HG03175 (cell line): ENCODE measurements at regions not wholly inside any gene's neighbourhood (a gene's known extent, or its start where the extent isn't known, plus 50 kb on each side); places are given as distances from the start of the nearest gene placed in this dataset.

Experiments used
- ATAC-seq: cut with Tn5 transposase; IDR thresholded peaks from one replicate; pipeline ENCODE4 v1.9.1; 2021; ENCODE audit warnings: mild to moderate bottlenecking, moderate library complexity; ENCODE audit not compliant: unreplicated experiment

DNA sequence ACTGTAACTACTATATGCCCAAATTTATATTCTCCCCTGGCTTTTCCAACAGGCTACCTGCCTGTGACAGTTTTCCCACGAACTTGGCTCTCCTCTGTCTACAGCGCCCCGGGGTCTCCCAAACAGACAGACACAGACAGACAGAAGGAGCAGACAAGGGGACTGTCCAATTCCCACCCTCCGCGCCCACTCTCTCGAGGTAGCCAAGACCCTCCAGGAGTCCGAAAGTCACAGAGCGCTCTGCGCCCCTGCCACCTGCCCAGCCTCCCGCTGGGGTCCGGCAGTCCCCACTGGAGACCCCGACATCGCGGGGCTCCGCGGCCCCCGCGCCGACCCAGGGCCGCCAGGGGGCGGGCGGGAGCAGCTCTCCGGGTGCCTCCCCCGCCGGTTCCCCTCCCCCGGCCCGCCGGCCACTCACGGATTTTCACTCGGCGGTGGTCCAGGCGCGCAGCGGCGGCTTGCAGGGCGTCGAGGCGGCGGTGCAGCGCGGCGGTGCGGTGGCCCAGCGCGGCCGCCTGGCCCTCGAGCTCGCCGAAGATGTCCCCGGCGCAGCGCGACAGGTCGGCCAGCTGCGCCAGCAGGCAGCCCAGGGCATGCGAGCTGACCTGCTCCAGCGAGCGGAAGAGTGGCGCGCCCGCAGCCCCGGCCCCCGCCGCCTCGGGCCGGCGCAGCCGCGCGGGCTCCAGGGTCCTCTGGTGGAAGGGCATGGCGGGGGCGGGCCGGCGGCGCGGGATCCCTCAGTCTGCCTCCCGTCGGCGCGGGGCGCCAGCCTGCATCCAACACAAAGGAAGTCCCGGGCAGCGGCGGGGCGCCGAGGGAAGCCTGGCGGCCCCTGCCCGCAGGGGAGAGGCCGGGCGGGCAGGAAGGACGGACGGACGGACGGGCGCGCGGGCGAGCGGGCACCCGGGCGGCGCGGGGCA is 81.3 kb upstream of the CCDC28A start:
- ATAC-seq, result peak; percentile 62

DNA sequence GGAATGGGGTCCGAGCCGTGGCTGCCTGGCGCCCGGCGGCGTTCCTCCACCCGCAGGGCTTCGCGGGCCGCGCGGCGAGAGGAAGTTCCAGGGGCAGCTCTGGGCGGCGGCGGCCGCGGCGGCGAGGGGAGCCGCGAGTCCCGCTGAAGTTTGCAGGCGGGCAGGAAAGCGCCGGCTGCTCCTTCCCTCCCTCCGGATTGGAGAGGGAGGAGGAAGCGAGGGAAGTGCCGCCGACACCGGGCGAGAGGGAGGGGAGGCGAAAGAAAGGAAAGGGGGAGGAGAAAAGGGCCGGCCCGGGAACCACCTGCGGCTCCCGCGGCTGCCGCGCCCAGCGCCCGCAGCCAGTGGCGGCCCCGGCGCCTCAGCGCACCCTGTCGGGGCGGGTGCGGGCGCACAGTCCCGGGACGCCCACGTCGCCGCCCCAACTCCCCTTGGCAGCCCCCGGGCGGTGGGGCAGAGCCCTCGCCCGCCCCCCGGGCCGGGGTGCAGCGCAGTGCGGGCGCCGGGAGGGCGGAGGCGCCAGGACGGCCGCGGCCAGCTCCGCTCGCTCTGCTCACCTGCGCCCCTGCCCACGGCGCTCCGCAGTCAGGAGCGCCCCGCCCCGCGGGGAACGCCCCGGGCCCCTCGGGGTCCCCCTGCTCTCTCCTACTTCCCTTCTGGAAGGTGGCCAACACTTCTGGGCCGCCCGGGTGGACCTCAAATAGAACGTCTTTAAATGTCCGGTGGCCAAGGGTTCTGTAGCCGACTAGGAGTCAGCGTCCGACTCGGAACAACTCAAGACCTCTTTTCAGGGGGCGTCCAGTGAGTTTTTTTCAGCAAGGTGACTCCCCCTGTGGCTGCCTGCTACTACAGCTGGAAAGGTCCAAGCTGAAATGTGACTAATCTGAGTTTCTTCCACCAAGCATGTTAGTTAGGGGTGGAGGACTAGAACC is 80.3 kb upstream of the CCDC28A start:
- peak; percentile 50 for ATAC-seq

DNA sequence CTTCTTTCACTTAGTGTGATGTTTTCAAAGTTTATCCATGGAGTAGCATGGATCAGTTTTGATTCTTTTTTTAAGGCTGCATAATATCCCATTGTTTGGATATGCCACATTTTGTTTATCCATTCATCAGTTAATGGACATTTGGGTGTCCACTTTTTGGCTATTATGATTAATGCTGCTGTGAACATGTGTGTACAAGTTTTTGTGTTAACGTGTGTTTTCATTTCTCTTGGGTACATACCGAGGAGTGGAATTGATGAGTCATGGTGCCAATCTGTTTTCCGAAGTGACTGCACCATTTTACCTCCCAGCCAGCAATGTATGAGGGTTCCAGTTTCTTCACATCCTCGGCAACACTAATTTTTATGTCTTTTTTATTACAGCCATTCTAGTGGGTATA is 78.4 kb upstream of the CCDC28A start:
- no peak for ATAC-seq

DNA sequence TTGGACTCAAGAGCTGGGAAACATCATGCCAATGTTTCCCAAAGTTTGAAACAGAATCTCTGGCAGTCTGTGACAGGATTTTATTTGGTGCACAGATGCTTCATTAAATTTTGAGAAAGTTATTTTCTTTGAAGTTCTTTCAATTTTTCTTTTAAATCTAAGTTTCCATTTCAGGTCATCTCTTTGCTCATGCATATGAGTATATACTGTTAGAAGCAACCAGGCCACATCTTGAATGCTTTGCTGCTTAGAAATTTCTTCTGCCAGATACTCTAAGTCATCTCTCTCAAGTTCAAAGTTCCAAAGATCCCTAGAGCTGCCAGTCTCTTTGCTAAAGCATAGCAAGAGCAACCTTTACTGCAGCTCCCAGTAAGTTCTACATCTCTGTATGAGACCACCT is 59.1 kb upstream of the CCDC28A start:
- ATAC-seq, result no peak

DNA sequence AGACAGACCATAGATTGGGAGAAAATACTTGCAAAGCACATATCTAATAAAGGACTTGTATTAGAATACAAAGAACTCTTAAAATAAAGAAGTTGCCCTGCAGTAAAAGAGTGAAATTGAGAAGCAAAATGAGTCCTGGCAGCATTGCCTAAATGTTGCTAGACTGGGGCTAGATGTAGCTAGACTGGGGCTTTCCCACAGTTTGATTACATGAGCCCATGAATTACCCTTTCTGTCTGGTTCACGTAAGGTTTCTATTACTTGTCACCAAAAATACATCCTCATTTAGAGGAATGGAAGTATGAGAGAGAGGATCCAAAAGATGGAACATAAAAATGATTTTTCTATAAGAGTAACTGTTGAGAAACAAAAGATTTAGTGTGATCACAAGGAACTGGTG is 57.6 kb upstream of the CCDC28A start:
- no peak for ATAC-seq

DNA sequence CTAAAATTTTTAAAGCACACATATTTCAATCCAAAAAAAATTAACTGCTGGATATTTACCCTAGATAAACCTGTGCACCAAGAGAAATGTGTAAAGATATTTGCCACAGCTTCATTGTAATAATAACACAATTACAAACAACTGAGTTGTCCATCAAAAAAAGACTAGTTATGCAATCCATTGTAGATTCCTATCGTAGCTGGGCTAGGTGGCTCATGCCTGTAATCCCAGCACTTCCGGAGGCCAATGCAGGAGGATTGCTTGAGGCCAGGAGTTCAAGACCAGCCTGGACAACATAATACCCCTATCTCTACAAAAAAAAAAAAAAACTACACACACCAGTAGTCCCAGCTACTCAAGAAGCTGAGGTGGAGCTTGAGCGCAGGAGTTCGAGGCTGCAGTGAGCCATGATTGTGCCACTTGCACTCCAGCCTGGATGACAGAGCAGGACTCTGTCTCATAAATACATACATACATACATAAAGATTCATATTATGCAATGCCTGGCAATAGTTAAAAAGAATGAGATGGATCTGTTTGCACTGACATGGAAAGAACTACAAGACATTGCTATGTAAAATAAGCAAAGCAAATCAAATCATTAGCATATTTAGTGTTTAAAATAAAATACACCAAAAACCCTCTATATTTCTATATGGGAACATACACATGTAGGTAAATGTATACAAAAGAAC is 56.5 kb upstream of the CCDC28A start:
- no peak for ATAC-seq

DNA sequence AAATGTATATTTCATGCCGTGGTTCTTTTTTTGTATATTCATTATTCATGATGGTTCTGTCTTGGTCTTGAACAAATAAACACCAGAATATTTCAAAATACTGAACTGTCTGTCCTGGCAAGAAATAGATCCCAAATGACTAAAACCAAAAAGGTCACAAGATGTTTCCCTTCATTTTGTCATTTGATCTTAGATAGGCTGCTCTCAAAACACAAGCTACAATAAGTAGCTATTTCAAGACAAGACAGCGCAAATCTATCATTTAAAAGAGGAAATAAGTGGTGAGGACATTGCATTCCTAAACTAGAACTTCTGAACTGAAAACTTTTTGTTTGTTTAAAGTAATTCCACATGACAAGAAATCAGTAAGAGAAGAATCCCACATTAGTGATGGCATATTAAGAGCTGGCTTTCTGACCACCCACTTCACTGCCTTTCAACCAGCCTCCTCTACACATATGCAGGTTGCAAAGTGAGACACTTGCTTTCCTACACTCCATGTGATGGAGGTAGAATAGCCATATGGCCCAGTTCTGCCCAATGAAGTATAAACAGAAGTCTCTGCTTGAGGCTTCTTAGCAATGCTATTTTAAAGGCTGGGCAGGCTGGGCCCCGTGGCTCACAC is 54.4 kb upstream of the CCDC28A start:
- ATAC-seq, result no peak

DNA sequence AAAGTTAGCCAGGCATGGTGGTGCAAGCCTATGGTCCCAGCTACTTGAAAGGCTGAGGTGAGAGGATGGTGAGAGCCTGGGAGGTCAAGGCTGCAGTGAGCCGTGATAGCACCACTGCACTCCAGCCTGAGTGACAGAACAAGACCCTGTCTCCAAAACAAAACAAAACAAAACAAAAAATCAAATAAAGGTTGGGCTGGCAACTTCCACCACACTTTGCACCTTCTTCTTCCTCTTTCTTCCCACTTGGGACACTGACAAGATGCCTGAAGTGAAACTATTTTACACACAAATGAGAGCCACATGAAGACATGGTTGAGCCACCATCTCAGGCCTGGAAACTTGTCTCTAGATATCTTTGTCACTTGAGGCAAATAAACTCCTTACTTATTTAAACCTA is 53.8 kb upstream of the CCDC28A start:
- no peak for ATAC-seq

DNA sequence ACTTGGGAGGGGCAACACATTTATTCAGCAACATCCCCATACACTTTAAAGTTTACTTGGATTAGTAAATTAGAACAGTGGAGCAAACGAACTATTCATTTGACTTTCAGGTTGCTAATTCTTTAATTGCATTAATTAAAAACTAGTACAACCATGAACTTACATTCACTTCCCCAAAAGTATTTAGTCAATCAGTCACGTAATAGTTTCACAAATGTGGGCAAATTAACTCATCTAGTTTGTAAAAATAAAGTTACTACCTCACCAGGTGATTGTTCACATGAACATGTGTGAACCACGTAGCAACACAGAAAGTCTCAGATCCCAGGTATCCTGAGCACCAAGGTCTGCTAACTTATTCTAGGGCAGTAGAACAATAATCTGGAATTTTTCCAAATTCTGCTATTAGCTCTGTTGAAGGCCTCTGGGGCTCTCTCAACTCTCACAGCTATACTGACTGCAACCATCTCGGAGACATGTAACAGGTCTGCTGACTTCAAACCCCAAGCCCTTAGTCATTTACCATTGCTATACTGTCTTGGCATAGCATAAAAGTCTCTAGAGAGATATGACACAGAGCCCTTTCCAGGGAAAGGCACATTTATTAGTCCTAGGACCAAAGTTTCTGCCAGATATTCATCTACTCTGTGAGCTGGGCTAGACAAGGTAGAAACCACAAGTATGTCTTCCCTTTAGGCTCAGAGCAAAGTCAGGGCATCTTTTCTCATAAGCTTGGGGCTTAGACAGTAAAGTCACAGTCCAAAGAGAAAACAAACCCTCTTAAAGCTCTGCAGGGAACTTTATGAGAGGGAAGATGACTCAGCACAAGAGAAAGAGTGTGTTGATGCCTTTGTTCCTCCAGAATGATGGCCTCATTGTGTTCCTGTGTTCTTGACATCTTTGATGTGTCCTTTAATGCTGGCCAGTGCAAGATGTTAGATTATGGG is 50.9 kb upstream of the CCDC28A start:
- peak; percentile 65 for ATAC-seq
